Stimulated activated CD4-positive, alpha-beta T cell treated with anti-CD3 and anti-CD28 coated beads, Interleukin-1b, Interleukin-23, amount 100 ng/mL, for 24 hours (primary cell): ENCODE measurements at regions not wholly inside any gene's neighbourhood (a gene's known extent, or its start where the extent isn't known, plus 50 kb on each side); places are given as distances from the start of the nearest gene placed in this dataset.

Experiments used
- DNase-seq, 4 experiments: peaks; one replicate each; pipeline ENCODE4 v3.0.0-alpha.2; 2020; ENCODE audit warnings: low read depth in 4 of 4, low spot score in 1 of 4

DNA sequence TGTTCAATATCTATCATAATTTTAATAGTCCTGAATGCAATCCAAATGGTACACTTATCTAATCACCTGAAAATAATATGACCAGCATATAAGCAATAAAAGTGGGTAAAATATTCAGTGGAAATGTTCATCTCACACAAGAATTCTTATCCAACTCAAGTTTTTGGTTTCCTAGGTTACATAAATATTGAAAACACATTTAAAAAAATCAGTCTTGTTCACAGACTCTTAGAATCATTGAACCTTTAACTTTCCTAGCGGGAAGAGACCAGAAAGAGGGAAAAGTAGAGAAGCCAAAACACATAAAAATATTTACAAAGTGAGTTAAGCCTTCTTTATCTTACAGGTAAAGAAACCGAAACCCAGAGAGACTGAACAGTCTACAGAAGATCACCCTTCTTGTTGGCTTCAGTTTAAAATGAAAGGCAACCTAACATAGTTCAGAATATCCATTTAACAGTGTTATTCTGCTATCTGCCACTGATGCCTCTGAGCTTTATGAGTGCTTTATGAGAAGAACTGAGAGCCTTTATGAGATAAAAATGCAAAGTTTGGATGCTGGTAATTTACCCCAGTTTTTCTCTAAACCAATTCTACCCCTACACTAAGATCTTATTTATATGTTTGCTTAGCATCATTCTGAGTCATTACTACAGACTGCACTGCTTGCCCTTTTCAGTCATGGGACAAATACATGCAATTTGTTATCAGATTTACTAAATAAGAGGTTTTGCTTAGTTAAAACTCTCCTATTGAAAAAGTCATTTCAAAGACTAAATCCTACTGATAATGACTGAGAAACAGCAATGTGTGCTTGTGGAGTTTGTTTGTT lies 453.3 kb upstream of the INTU start:
- DNase-seq = no peak

GRCh38 chr4:127181001-127181400 lies 451.8 kb upstream of the INTU start:
- no peak for DNase-seq

DNA sequence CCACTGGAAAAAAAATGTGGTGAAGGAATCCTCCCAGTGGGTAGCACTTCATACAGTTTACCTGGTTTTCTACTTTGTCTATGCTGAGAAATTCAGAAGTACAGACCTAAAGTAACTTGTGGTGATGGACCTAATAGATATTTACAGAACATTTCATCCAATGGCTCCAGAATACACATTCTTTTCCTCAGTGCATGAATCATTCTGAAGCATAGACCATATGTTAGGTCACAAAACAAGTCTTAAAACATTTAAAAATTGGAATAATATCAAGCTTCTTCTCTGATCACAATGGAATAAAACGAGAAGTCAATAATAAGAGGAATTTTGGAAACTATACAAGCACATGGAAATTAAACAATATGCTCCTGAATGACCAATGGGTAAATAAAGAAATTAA lies 450.1 kb upstream of the INTU start:
- DNase-seq = no peak

- no peak for DNase-seq
Observed at GRCh38 chr4:127188847-127189246, 443.9 kb upstream of the INTU start.

DNA sequence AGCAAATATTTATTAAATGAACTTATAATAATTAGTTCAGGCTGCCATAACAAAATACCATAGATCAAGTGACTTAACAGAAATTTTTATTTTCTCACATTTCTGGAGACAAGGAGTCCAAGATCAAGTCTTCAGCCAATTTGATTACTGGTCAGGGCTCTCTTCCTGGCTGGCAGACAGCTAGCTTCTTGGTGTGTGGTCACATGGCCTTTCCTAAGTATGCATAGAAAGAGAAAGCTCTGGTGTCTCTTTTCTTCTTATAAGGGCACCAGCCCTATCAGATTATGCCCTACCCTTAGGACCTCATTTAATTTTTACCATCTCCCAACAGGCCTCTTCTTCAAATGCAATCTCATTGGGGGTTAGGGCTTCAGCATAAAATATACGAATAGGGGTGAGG lies 438.5 kb upstream of the INTU start:
- no peak for DNase-seq

DNA sequence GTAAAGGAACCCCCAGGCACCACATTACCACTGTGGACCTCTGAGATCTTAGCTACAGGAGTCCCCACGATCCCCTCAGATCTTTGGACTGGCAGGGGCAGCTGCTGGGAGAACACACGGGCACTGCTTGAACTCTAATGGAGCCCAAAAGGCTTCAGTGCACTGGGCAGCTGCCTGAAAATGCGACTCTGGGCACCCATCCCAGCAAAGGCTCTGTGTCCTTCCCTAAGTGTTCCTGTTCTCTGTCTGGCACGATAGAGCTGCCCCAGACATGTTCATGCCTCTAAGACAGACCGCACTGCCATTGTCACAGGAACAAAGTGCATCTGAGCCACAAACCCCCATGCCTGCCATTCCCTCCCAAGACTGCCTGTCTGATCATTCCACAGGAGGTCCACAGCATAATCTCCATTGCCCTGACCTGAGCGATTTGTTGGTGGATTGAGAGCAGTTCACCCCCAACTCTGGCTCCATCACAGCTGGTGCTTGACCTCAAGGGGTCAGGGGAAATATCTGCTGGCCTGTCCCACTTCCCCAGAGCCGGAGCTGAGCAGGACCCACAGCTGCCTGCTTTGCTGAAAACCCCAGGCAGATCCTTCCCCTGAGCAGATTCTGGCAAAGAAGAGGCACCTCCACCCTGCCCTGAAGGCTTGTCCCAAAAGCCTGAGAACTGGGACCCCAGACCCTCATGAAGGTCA lies 436.0 kb upstream of the INTU start:
- no peak for DNase-seq

- DNase-seq = no peak
Observed at GRCh38 chr4:127203562-127204200, 429.1 kb upstream of the INTU start.

GRCh38 chr4:127204322-127204721 lies 428.4 kb upstream of the INTU start:
- DNase-seq = no peak

DNA sequence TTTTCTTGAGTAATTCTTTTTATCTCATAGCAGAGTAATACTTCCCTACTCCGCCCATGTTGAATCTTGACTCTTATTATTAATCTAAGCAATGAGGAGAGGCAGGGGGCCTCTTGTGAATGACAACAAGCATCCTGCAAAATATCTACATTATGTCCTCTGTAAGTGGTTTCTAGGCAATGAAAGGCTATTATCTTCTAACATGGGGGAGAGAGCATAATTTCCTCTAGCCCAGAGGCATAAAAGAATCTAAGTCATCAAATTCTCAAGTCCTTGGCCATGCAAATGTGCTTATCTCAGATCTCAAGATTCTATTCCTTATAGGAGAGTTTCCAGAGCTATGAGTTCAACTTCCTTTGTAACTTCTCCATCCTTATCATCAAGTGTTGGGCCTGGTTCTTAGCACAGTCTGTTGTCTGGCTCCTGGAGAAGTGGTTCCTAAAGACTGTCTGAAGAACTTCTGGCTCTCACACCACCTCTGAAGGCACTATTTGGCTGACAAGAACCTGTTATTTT lies 423.1 kb upstream of the INTU start:
- no peak for DNase-seq

DNA sequence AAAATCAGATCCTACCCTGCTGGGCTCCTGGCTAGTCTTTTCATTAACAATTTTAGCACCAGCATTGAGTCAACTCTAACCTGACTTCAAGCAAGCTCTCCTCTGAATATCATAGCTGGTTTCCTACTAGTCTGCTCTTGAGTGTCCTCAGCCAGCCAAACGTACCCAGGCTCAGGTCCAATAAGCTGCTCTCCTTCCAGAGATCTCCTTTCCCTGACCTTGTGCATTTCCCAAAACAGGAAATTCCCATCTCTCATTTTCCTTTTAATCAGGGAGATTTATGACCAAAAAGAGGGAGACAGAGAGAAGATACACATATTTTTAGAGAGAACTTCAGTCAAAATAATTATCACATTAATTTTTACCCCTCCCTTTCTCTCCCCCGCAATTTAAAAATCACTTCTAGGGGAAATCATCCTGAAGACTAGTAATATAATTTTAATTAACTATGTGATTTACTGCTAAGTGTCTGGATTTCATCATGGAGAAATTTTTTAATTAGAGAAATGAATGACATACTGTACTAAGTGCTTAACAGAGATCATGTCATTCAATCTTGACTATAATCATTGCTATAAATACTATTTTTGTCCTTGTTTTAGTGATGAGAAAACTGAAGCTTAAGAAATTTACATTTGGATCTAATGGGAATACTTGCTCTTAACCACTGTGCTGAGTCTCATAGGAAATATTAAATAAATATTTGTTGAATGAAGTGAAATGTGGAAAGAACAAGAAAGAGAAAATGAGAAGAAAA lies 421.7 kb upstream of the INTU start:
- DNase-seq = no peak

DNA sequence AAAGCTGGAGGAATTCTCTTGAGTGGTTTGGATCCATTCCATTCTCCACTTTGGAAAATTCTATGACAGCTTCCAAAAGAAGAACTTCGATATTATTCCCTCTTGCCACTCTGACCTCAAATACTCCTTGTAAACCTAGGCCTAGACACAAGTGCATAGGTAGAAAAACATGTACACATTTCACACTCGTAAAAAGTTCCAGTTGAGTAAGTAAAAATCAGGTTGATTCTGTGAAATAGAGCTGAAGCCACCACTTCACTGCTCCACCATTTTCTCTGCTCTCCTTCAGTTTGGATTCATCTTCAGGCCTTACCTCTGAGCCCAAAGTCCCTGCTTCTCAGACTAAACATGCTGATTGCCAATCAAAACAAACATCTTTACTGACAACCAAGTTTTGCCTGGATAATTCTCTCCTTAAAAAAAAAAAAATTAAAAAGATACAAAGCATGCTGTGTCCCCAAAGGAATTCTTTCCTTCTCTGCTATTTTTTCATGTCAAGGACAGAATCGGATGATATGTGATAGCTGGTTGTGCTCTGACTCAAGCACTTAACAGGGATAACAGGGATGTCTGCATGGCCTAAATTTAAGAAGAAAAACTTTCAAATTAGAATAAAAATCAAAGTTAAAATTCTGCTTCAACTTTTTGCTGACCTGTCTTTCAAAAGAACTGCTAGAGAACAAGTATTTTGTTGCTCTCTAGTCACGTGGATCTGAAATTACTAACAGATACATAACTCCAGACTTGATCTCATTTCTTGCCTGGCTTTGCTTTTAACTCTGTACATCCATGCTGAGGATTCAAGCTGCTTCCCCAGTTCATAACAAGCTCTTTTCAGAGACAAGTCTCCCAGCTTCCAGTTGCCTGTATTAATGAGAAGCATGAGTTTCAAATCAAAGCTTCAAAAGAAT lies 420.9 kb upstream of the INTU start:
- no peak for DNase-seq

DNA sequence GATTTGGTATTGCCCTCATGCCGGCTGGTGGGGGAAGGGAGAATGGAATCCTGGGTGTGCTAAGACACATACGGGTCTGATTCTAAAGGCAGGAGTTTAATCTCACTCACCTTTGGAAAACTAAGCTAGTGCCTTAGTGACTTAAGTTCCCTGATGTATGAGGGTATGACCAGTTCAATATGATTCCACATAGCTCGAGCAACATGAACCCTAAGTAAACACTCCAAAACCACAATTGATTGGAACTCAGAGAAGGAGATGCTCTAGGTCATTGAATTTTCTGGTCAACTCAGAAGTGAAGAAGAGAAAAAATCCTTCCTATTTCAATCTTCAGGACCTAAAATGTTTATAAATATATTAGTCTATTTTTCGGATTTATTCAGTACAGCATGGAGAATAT lies 420.1 kb upstream of the INTU start:
- DNase-seq = no peak

GRCh38 chr4:127214016-127214415 lies 418.7 kb upstream of the INTU start:
- DNase-seq = no peak

DNA sequence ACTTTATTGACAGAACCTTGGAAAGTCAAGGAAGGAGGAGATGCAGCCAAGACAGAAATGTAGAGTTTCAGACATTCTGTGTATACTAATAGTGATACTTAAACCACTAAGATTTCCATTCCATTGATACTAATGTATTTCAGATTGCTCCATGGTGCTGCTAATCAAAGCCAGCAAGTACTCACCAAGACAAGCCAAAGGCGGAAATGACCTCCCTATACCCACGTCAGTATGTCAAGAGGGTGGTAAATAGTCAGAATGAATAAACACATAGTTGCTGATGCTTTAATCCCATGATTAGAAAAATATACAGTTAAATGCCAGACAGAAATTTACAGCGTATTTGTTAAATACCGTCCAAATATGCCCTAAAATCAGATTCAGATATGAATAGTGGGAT lies 417.8 kb upstream of the INTU start:
- no peak for DNase-seq

DNA sequence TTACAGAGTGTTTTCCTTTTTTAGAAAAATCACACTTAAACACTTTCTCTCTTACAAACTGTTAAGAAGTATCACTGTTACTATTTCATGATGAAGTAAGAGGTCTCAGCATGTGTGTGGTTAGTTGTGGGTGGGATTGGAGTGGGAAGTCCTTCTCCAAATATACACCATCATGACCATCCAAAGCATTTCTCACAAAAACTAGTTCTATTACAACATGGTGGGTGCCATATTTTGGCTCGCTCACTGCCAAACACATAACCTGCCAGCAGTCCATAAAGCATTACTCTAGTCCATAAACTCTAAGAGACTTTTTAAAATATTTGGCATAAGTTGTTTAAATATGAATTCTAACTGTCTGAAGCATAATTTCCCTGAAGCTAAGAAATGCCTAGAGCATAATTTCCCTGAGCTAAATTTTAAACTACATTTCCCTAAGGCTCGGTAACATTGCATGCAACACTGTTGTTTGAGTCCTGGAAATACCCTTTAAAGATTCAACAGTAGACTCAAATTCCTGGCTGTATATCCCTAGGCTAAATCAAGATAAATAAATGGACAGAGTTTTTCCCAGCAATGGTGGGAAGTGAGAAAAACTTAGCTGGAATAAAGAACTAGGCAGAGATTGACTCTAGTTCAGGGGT lies 415.0 kb upstream of the INTU start:
- no peak for DNase-seq

- no peak for DNase-seq
Observed at GRCh38 chr4:127219232-127219631, 413.5 kb upstream of the INTU start.

- DNase-seq = no peak
Observed at GRCh38 chr4:127224556-127224955, 408.2 kb upstream of the INTU start.

DNA sequence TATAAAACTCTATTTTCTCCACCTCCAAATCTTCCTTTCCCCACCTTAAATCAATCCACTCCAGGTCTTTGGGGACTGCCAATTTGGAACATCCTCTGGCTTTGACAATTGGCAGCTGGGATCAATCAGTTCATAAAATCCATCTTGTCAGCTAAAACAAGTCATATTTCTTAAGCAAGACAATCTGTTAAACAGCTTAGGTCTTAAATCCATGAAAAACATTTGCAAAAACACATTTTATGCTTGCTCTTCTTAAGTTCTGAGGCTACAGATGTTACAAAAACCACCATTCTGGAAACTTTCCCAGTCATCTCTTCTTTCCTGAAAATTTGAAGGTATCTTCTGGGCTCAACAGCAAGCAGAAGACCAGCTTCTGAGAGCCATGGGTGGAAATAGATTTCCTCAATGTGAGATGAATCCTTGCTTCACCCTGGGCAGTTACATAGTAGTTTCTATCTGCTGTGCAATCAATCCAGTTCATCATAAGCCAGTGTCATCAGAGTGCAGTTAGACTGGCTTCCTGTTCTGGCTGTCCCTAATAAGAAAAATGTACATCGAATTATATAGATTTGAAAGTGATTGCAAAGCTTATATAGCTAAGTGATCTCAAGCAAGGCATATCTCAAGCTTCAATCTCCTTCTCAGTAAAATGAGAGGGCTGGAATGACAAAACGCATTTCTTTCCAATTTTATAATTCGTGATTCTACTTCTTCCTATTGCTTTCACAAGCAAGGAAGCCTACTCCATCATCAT lies 402.7 kb upstream of the INTU start:
- no peak for DNase-seq

GRCh38 chr4:127236889-127237288 lies 395.9 kb upstream of the INTU start:
- DNase-seq = no peak
